ENCODE measurements at regions not wholly inside any gene's neighbourhood (a gene's known extent, or its start where the extent isn't known, plus 50 kb on each side); places are given as distances from the start of the nearest gene placed in this dataset.

GRCh38 chr6:93731306-93731705 lies 311.9 kb upstream of the EPHA7 start:
- in situ Hi-C loops (cut with HindIII; ENCODE audit: low pct_unique_long_range_greater_than_20kb, low sequenced_read_pairs) (no loop called here), intact Hi-C loops (cut with micrococcal nuclease; ENCODE audit: unreplicated experiment) (no loop called here)
- CTCF ChIA-PET: no interaction called here
- no TSS peak for BruUV-seq (replicated peaks)
- no peak overlapping the region for H3K4me3 ChIP-seq (ENCODE audit: low read depth in 2 of 2, low read length in 2 of 2)
- H3K27me3 ChIP-seq (ENCODE audit: control insufficient read depth, insufficient read depth, low read length): no peaks in the 10 kb centered on the region
- ATAC-seq: no peak
- no peaks in the 10 kb centered on the region for H3K9me3 ChIP-seq (ENCODE audit: control insufficient read depth, insufficient read depth, low read depth, low read length)
- POLR2A ChIA-PET: no interaction called here
- no peak for DNase-seq (ENCODE audit: low read depth, low spot score)
- no peaks in the 10 kb centered on the region for H3K4me1 ChIP-seq (ENCODE audit: control insufficient read depth, insufficient read depth, low read length)
- TF ChIP-seq CTCF (IDR thresholded peaks at IDR 0.05) (no peak), REST (IDR thresholded peaks at IDR 0.05; ENCODE audit: insufficient read depth in 1 of 2, low read depth in 2 of 2, low read length in 1 of 2) (no peak), SIN3A (IDR thresholded peaks at IDR 0.05; ENCODE audit: borderline replicate concordance, insufficient read depth, low read depth, low read length) (no peak), POLR2AphosphoS5 (IDR thresholded peaks at IDR 0.05; ENCODE audit: low read depth, low read length) (no peak), TCF7L2 (IDR thresholded peaks at IDR 0.05; ENCODE audit: low read depth, low read length) (no peak)
- no peaks in the 10 kb centered on the region for H3K36me3 ChIP-seq (ENCODE audit: control insufficient read depth, insufficient read depth, low read length)
- no peak overlapping the region for H3K27ac ChIP-seq (ENCODE audit: low read length)

GRCh38 chr6:93728150-93728549 lies 308.8 kb upstream of the EPHA7 start:
- H3K4me3 ChIP-seq (ENCODE audit: low read depth in 2 of 2, low read length in 2 of 2): no peak overlapping the region
- in situ Hi-C loops (cut with HindIII; ENCODE audit: low pct_unique_long_range_greater_than_20kb, low sequenced_read_pairs) (no loop called here), intact Hi-C loops (cut with micrococcal nuclease; ENCODE audit: unreplicated experiment) (loop anchor here (2.0 to 10.0 kb wide), 2 partner anchors 57 to 327 kb away; no protein-coding TSS in a partner anchor)
- H3K27me3 ChIP-seq (ENCODE audit: control insufficient read depth, insufficient read depth, low read length): no peaks in the 10 kb centered on the region
- H3K9me3 ChIP-seq (ENCODE audit: control insufficient read depth, insufficient read depth, low read depth, low read length): no peaks in the 10 kb centered on the region
- TF ChIP-seq POLR2AphosphoS5 (IDR thresholded peaks at IDR 0.05; ENCODE audit: low read depth, low read length) (no peak), SIN3A (IDR thresholded peaks at IDR 0.05; ENCODE audit: borderline replicate concordance, insufficient read depth, low read depth, low read length) (no peak), REST (IDR thresholded peaks at IDR 0.05; ENCODE audit: insufficient read depth in 1 of 2, low read depth in 2 of 2, low read length in 1 of 2) (no peak), TCF7L2 (IDR thresholded peaks at IDR 0.05; ENCODE audit: low read depth, low read length) (no peak), CTCF (IDR thresholded peaks at IDR 0.05) (no peak)
- POLR2A ChIA-PET: no interaction called here
- CTCF ChIA-PET: no interaction called here
- no TSS peak for BruUV-seq (replicated peaks)
- ATAC-seq (no peak), DNase-seq (ENCODE audit: low read depth, low spot score) (no peak)
- H3K4me1 ChIP-seq (ENCODE audit: control insufficient read depth, insufficient read depth, low read length): no peaks in the 10 kb centered on the region
- H3K27ac ChIP-seq (ENCODE audit: low read length): no peak overlapping the region
- H3K36me3 ChIP-seq (ENCODE audit: control insufficient read depth, insufficient read depth, low read length): no peaks in the 10 kb centered on the region
